ENCODE measurements at regions not wholly inside any gene's neighbourhood (a gene's known extent, or its start where the extent isn't known, plus 50 kb on each side); places are given as distances from the start of the nearest gene placed in this dataset.

DNA sequence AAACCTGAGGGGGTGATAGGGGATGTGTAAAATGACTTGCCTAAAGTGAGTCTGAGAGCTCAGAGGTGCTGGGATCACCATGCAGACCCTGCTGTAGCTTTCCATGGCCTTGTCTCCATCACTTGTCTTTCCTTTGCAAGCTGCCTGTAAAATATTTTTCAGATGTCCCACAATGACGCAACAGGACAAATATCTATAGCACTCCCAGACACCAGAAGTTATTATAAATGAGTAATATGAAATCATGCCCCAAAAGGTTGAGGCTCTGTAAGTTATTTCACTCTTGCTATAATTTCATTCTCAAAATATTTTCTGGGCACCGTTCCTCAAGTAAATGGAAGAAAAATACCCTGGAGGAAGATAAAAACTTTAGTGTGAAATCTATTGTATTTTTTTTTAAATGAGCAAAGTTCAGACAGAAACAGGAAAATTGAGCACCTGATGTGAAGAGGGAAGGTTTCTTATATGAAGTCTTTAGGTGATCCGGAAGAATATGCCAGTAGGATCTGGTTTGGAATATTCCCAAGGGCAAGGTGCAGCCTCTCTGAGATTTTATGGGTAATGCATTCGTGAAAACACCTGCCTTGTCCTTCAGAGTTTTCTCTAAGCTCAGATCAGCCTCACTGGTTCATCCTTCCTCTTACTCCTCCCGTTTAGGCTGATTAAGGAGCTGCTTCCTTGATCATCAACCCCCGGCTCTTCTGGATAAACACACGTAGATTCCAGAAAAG lies 138.3 kb upstream of the DMAC1 start:
- TF ChIP-seq EZH2 (IDR thresholded peaks at IDR 0.05; ENCODE audit: borderline replicate concordance, low read depth, low read length, severe bottlenecking): no peak
- TF ChIP-seq, protein P1, sequence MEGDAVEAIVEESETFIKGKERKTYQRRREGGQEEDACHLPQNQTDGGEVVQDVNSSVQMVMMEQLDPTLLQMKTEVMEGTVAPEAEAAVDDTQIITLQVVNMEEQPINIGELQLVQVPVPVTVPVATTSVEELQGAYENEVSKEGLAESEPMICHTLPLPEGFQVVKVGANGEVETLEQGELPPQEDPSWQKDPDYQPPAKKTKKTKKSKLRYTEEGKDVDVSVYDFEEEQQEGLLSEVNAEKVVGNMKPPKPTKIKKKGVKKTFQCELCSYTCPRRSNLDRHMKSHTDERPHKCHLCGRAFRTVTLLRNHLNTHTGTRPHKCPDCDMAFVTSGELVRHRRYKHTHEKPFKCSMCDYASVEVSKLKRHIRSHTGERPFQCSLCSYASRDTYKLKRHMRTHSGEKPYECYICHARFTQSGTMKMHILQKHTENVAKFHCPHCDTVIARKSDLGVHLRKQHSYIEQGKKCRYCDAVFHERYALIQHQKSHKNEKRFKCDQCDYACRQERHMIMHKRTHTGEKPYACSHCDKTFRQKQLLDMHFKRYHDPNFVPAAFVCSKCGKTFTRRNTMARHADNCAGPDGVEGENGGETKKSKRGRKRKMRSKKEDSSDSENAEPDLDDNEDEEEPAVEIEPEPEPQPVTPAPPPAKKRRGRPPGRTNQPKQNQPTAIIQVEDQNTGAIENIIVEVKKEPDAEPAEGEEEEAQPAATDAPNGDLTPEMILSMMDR (IDR thresholded peaks at IDR 0.05; ENCODE audit: borderline replicate concordance, extremely low read depth, low read length, poor library complexity, severe bottlenecking): no peak
- no peak overlapping the region for H3K4me2 ChIP-seq (ENCODE audit: insufficient read depth, low read length)
- H3K27ac ChIP-seq (ENCODE audit: low read length): no peak overlapping the region
- DNase-seq: no peak
- peaks cover 25% of the 10 kb centered on the region for H3K4me1 ChIP-seq (ENCODE audit: insufficient read depth, low read length)
- no peaks in the 10 kb centered on the region for H3K9me3 ChIP-seq (ENCODE audit: insufficient read depth, low read length, severe bottlenecking)
- H3K79me2 ChIP-seq (ENCODE audit: insufficient read depth, low read length): no peaks in the 10 kb centered on the region
- H3K4me3 ChIP-seq (ENCODE audit: low read depth in 1 of 2, low read length in 2 of 2): no peak overlapping the region
- H3K9ac ChIP-seq (ENCODE audit: low read depth, low read length): no peak overlapping the region
- ATAC-seq (ENCODE audit: insufficient read depth, low read depth): no peak
- H2AFZ ChIP-seq (ENCODE audit: low read depth, low read length): no peak overlapping the region
- no peaks in the 10 kb centered on the region for H3K27me3 ChIP-seq (ENCODE audit: insufficient read depth, low read length, poor library complexity)
- H4K20me1 ChIP-seq (ENCODE audit: insufficient read depth, low read length): no peaks in the 10 kb centered on the region
- no peaks in the 10 kb centered on the region for H3K36me3 ChIP-seq (ENCODE audit: insufficient read depth, low read length)

DNA sequence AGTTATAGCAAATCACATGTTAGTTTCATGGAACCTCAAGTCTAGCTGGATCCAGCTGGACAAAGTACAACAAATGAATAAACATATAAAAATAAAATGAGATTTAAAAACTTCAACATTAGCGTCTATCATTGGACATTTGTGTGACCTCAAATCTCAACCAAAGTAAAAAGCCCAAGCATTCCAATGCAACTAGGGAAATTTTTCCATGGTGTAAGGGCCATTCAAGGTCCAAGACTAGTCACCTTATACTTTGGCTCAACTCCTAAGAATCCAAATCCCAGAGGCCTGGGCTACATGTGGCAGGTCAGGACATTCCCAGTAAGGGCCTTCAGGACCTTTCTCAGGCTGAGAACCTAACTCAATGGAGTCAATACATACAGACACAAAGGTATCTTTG lies 137.4 kb upstream of the DMAC1 start:
- Histone ChIP-seq H4K20me1 (ENCODE audit: insufficient read depth, low read length) (no peaks in the 10 kb centered on the region), H3K27ac (ENCODE audit: low read length) (peak overlapping the region; percentile 19; the same call in 1 of the 2 replicates), H3K9me3 (ENCODE audit: insufficient read depth, low read length, severe bottlenecking) (no peaks in the 10 kb centered on the region), H3K27me3 (ENCODE audit: insufficient read depth, low read length, poor library complexity) (no peaks in the 10 kb centered on the region), H3K9ac (ENCODE audit: low read depth, low read length) (no peak overlapping the region), H3K4me3 (ENCODE audit: low read depth in 1 of 2, low read length in 2 of 2) (no peak overlapping the region), H3K4me1 (ENCODE audit: insufficient read depth, low read length) (peaks cover 25% of the 10 kb centered on the region), H3K79me2 (ENCODE audit: insufficient read depth, low read length) (no peaks in the 10 kb centered on the region), H3K36me3 (ENCODE audit: insufficient read depth, low read length) (no peaks in the 10 kb centered on the region), H2AFZ (ENCODE audit: low read depth, low read length) (no peak overlapping the region), H3K4me2 (ENCODE audit: insufficient read depth, low read length) (no peak overlapping the region)
- no peak for DNase-seq
- TF ChIP-seq, protein P1 (IDR thresholded peaks at IDR 0.05; ENCODE audit: borderline replicate concordance, extremely low read depth, low read length, poor library complexity, severe bottlenecking): no peak
- TF ChIP-seq EZH2 (IDR thresholded peaks at IDR 0.05; ENCODE audit: borderline replicate concordance, low read depth, low read length, severe bottlenecking): no peak
- ATAC-seq (ENCODE audit: insufficient read depth, low read depth): no peak

GRCh38 chr9:7936163-7936562 lies 136.6 kb upstream of the DMAC1 start:
- peak overlapping the region in 1 of 2 experiments; percentile 44; a peak in 2 of 4 replicates for H3K4me3 ChIP-seq (ENCODE audit: low read depth in 1 of 2, low read length in 2 of 2)
- H2AFZ ChIP-seq (ENCODE audit: low read depth, low read length): peak overlapping the region; percentile 58
- H3K4me2 ChIP-seq (ENCODE audit: insufficient read depth, low read length): peak overlapping the region; percentile 62
- DNase-seq: peak; percentile 19
- H3K36me3 ChIP-seq (ENCODE audit: insufficient read depth, low read length): no peaks in the 10 kb centered on the region
- H3K4me1 ChIP-seq (ENCODE audit: insufficient read depth, low read length): peaks cover 25% of the 10 kb centered on the region
- no peak for ATAC-seq (ENCODE audit: insufficient read depth, low read depth)
- no peaks in the 10 kb centered on the region for H3K9me3 ChIP-seq (ENCODE audit: insufficient read depth, low read length, severe bottlenecking)
- peak overlapping the region; percentile 96 for H3K27ac ChIP-seq (ENCODE audit: low read length)
- H3K79me2 ChIP-seq (ENCODE audit: insufficient read depth, low read length): no peaks in the 10 kb centered on the region
- TF ChIP-seq EZH2 (IDR thresholded peaks at IDR 0.05; ENCODE audit: borderline replicate concordance, low read depth, low read length, severe bottlenecking): no peak
- TF ChIP-seq, protein P1 (IDR thresholded peaks at IDR 0.05; ENCODE audit: borderline replicate concordance, extremely low read depth, low read length, poor library complexity, severe bottlenecking): no peak
- H4K20me1 ChIP-seq (ENCODE audit: insufficient read depth, low read length): no peaks in the 10 kb centered on the region
- peak overlapping the region; percentile 53 for H3K9ac ChIP-seq (ENCODE audit: low read depth, low read length)
- H3K27me3 ChIP-seq (ENCODE audit: insufficient read depth, low read length, poor library complexity): no peaks in the 10 kb centered on the region
